ENCODE measurements at regions not wholly inside any gene's neighbourhood (a gene's known extent, or its start where the extent isn't known, plus 50 kb on each side); places are given as distances from the start of the nearest gene placed in this dataset.
"Not testable (repeated sequence)": the region's sequence is repeated elsewhere in the genome, so short reads cannot be mapped to it uniquely, and the experiment has no call there.

DNA sequence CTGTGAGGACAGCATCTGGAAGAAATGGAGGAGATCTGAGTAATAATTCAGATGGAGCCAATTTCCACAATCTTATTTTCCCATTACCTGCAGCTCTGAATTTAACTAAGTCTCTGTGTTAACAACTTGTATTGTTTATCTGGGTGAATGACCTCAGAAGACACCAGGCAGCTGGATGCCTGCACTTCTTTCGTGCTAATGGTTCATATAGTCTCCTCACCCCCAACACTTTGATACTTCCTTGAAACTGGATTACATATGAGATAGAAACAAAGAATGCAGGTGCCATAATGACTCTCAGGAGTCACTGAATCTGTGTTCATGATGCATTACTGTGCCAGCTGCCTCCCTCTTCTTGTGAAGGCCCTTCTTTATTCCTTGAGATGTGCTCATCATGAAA, 125.6 kb upstream of the VPREB1 start:
- no peak overlapping the region for H3K4me3 ChIP-seq (ENCODE audit: low read depth, low read length)
- TF ChIP-seq, protein P1, sequence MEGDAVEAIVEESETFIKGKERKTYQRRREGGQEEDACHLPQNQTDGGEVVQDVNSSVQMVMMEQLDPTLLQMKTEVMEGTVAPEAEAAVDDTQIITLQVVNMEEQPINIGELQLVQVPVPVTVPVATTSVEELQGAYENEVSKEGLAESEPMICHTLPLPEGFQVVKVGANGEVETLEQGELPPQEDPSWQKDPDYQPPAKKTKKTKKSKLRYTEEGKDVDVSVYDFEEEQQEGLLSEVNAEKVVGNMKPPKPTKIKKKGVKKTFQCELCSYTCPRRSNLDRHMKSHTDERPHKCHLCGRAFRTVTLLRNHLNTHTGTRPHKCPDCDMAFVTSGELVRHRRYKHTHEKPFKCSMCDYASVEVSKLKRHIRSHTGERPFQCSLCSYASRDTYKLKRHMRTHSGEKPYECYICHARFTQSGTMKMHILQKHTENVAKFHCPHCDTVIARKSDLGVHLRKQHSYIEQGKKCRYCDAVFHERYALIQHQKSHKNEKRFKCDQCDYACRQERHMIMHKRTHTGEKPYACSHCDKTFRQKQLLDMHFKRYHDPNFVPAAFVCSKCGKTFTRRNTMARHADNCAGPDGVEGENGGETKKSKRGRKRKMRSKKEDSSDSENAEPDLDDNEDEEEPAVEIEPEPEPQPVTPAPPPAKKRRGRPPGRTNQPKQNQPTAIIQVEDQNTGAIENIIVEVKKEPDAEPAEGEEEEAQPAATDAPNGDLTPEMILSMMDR (IDR thresholded peaks at IDR 0.05; ENCODE audit: borderline replicate concordance, insufficient read depth, low read depth, low read length), result no peak

DNA sequence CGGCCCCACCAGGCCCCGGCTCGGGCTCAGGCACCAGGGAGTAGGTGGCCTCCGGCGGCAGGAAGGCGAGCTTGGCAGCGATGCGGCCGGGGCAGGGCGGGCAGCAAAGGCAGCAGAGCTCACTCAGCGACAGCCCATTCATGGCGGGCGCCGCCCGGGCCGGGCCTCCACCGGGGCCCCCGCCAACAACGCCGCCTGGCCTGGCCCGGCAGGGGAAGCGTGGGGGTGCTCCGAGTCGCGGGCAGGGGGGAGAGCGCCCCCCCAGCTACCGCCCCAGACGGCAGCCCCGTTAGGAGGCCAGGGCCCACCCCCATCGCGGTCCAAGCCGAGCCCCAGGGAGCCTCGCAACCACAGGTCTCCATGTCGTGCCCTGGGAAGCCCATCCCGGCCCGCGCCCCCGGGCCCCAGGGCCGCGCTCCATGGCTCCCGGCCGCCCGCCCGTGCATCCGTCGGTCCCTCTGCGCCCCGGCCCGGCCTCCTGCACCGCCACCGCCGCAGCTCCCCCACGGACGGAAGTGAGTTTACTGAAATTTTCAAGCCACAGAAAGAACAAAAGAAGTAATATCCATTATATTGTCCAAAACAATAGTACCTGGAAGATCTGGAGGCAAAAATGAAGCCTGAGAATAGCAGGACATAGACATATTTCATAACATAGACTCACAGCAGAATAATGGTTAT, 126.6 kb upstream of the VPREB1 start:
- peak overlapping the region; percentile 35 for H3K4me3 ChIP-seq (ENCODE audit: low read depth, low read length)

DNA sequence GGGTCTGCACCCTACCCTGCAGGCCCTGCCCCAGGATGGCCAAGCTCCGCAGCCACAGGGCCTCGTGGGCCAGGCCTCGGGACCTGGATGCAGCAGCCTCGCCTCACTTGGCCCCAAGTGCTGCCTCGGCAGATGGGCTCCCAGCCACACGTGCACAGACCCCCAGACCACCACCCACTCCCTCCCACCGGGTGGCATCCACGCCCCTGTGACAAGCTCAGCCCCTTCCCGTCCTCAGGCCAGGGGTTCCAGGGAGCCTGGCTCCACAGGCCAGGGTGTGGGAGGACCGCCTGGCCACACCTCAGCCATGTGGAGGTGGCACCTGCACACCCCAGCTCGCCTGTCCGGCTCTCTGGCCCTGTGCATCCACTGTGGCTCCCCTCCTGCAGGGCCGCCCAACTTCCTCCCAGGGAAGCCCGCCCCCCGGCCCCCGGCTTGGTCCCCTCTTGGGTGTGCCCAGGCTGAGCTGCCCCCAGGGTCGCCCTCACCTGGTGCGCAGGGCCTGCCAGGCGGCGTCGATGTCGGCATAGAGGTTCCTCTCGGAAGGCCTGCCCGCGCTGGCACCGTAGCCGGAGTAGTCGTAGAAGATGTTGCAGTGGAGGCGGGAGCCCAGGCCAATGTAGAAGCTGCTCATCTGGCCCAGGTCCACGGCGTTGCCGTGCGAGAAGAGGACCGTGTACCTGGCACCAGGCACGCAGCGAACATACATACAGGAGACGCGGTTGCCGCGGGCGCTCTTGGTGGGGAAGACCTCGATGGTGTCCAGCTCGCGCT, 127.4 kb upstream of the VPREB1 start:
- not testable (repeated sequence) for H3K4me3 ChIP-seq (ENCODE audit: low read depth, low read length)

DNA sequence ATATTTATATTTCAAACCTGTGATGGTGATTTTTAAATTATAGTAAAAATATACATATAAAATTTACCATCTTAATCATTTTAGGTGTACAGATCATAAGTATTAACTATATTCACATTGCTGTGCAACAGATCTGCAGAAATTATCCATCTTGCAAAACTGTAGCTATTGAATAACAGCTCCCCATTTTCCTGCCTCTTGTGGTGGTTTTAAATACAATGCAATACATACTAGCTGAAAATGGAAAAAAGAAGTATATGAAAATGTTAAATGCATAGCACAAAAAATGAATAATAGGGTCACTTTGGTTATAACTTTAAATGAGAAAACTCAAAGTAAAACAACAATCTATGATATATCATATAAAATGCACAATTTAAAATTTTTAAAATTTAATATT, 130.9 kb upstream of the VPREB1 start:
- H3K4me3 ChIP-seq (ENCODE audit: low read depth, low read length), result no peak overlapping the region
- TF ChIP-seq, protein P1 (IDR thresholded peaks at IDR 0.05; ENCODE audit: borderline replicate concordance, insufficient read depth, low read depth, low read length), result no peak

DNA sequence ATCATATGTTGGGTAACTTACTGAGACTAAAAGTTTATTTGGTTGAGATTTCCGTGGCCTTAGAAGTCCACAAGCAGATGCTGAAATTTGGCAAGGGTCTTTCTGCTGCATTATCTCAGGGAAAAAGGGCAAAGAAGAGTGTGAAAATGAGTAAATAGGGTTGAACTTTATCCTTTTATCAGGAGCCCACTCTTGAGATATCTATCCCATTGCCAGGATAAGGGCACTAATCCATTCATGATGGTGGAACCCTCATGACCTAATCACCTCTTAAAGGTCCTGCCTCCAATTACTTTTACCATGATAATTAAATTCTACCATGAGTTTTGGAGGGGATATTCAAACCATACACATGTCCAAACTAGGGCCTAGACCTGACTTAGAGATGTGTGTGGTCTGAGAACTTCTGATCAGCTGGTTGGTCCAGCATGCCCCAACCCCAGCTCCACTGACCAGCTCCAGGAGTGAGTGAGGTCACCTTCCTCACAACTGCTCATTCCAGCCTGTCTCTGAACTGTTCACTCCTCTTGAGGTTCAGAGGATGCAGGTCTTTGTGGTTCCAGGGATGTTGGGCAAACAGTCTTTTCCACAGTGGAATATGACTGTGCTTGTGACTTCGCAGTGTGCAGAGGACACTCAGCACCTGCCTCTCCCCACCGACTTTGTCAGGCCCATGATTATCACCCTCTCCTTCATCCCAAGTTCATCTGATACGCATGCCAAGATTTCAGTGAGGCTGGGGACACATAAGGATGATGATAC, 130.1 kb upstream of the TOP3B start:
- H3K4me3 ChIP-seq (ENCODE audit: low read depth, low read length), result no peak overlapping the region
- TF ChIP-seq, protein P1 (IDR thresholded peaks at IDR 0.05; ENCODE audit: borderline replicate concordance, insufficient read depth, low read depth, low read length), result no peak

DNA sequence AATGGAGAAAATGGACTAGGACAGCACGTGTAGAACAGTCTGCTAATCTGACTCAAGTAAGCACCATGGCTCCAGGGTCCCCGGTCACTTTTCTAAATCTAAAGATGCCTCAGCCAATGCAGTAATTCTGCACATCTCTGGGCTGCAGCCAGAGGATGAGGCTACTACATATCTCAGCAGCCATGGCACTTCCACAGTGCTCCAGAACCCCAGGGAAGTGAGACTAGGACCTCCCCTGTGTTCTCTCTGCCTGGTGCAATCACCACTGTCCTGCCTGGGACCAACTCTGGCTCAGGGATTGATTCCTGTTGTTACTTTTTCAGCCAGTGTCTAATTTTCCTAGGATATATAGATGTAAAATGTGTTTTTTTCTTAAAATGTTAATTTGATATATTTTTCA, 129.4 kb upstream of the TOP3B start:
- TF ChIP-seq, protein P1 (IDR thresholded peaks at IDR 0.05; ENCODE audit: borderline replicate concordance, insufficient read depth, low read depth, low read length), result no peak
- no peak overlapping the region for H3K4me3 ChIP-seq (ENCODE audit: low read depth, low read length)

DNA sequence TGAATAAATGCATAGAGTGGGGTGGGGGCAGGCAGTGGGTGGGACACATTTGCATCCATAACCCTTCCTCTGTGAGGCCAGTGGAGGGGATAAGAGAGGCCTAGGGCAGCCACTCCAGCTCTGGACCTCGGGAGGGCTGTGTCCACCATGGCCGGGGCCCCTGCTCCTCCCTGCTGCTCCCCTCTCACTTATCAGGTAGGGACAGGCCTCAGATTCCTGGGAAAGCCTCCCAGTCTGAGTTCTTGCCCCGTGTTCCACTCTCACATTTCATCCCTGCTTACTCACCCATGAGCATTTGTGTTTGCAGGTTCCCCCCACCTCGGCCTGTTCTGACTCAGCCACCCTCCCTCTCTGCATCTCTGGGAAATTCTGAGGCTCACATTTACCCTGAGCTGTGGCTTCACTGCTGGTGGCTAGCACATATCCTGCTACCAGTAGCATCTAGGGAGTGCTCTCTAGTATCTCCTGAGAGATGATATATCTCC, 128.7 kb upstream of the TOP3B start:
- TF ChIP-seq, protein P1 (IDR thresholded peaks at IDR 0.05; ENCODE audit: borderline replicate concordance, insufficient read depth, low read depth, low read length), result no peak
- no peak overlapping the region for H3K4me3 ChIP-seq (ENCODE audit: low read depth, low read length)

Measured in GM12875 (cell line).